TTC549 (cell line): ENCODE measurements at regions not wholly inside any gene's neighbourhood (a gene's known extent, or its start where the extent isn't known, plus 50 kb on each side); places are given as distances from the start of the nearest gene placed in this dataset.
A peak's percentile ranks its signal among the peaks of the same experiment; 100 is the strongest.

Experiments
- FAIRE-seq: peaks from 2 replicates; lab custom pipeline; 2012; peaks lifted over from hg19 to GRCh38; lab: Jason Lieb, UNC

DNA sequence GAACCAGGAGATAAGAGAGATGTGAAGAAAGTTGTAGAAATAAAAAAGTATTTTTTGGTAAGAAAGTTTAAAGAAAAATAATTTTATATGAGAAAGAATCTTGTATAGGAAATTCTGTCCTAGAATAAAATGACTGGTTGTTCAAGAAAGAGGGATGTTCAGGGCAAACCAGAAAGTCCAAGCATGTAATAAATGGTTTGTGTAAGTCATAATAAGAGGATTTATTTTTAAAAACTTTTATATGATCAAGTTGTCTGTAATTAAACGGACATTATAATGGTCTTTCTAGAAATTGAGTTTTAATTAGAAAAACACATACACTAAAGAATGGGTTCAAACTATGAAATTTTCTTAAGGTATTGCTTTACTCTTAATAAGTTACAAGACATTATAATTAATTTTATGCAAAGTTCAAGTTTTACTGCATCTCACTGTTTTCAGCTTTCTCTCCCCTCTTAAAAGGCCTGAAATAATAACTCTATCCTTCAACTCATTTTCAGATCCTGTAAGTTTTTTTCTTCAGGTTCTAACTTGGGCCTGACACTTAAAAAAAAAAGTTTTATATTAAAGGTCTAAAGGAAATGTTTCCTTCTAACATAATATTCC lies 56.1 kb upstream of the ZNF300 start:
- FAIRE-seq = no peak

DNA sequence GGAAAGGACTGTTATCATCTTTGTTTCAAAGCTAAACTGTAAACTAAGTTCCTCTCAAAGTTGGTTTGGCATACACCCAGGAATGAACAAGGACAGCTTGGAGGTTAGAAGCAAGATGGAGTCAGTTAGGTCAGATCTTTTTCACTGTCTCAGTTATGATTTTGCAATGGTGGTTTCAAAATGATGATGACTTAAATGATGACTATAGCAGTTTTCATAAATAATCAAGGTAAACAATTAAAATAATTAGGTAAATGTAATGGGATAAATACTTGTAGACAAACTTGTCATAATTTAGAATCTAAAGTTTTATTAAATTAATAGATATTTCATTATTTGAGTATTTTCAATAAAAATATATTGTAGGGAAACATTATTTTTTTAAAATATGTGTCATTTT lies 55.5 kb upstream of the ZNF300 start:
- peak; percentile 74 for FAIRE-seq
